ENCODE measurements at regions not wholly inside any gene's neighbourhood (a gene's known extent, or its start where the extent isn't known, plus 50 kb on each side); places are given as distances from the start of the nearest gene placed in this dataset.
A peak's percentile ranks its signal among the peaks of the same experiment; 100 is the strongest.

- peak; percentile 10 for DNase-seq (ENCODE audit: extremely low read depth, low read depth)
- no peak for TF ChIP-seq CTCF (IDR thresholded peaks at IDR 0.05; ENCODE audit: low read depth, low read length, missing control alignments)
- no peak overlapping the region for H3K4me3 ChIP-seq (replicated peaks; ENCODE audit: low read depth, low read length)
These were observed 273.5 kb upstream of the IRX5 start for GRCh38 chr16:54657058-54657708.

DNA sequence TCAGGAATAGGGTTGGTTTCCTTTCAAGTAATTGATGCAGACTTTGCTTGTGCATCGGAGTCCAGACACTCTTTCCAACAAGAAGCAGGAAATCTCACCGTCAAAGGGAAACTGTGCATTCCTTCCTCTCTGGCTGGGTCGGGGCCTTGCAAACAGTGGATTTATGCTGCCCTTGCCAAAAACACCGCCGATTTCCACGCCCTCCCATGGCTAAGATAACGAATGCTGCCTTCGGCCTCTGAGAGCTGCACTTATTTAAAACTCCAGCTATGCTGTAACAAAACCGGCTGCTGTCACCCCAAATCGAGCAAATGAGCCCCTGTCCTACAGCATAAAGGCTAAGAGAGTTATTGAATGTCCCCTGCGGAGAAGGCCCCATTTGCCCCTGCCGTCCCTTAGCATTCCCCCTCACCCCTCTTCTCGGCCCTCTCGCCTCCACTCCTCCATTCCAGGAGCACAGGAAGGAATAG, 275.5 kb upstream of the IRX5 start:
- DNase-seq (ENCODE audit: extremely low read depth, low read depth) = no peak
- TF ChIP-seq CTCF (IDR thresholded peaks at IDR 0.05; ENCODE audit: low read depth, low read length, missing control alignments) = no peak
- H3K4me3 ChIP-seq (replicated peaks; ENCODE audit: low read depth, low read length) = no peak overlapping the region

DNA sequence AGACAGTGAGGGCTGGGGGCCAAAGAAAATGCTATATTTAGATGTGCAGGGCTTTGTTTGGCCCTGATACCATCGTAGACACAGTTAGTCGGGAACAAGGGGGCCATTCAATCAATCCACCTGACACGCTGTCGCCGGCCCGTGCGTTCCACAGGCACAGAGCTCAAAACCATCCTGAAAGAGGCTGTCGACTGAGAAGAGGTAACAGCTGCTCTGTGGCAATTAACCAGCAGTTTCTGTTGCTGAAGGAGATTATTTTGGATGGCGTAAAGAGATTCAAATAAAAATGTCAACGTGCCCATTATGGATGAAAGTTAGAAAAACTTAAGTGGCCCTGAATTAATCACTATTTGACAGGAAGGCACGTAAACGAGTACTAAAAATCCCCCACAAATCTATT, 276.2 kb upstream of the IRX5 start:
- no peak overlapping the region for H3K4me3 ChIP-seq (replicated peaks; ENCODE audit: low read depth, low read length)
- DNase-seq (ENCODE audit: extremely low read depth, low read depth) = no peak
- no peak for TF ChIP-seq CTCF (IDR thresholded peaks at IDR 0.05; ENCODE audit: low read depth, low read length, missing control alignments)

GRCh38 chr16:54652201-54652770, 278.4 kb upstream of the IRX5 start:
- TF ChIP-seq CTCF (IDR thresholded peaks at IDR 0.05; ENCODE audit: low read depth, low read length, missing control alignments) = no peak
- DNase-seq (ENCODE audit: extremely low read depth, low read depth) = no peak
- no peak overlapping the region for H3K4me3 ChIP-seq (replicated peaks; ENCODE audit: low read depth, low read length)

DNA sequence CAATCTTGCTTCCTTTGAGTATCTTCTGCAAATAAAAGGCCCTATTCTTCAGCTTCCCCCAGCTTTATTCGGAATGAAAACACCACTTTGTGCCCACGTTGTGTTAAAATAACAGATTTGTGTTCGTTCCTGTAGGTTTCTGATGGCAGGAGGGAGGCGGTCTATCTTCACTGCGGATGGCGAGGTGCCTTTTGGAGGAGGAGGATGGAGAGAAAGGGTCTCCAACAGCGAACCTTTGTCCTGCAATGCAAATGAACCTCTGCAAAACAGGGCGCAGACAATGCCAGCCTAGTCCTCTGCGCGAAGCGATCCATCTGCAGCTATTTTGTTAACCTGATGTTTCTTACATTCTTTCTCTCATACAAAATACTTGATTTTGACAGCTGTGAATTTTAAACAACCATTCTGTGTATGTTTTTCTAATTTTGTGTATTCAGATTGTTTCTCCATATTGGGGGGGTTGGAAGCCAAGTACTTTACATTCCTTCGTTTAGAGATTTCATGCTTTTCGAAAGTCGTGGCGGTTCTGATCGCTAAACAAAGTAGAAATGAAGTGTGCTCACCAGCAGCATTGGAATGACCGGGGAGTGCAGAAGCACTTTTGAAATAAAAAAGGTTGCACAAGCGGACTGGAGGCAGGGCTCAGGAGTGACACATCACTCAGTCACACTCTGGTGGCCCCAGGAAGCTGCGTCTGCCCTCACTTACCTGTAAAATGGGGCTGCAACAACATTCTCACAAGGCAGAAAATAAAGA, 279.0 kb upstream of the IRX5 start:
- no peak overlapping the region for H3K4me3 ChIP-seq (replicated peaks; ENCODE audit: low read depth, low read length)
- TF ChIP-seq CTCF (IDR thresholded peaks at IDR 0.05; ENCODE audit: low read depth, low read length, missing control alignments) = no peak
- DNase-seq (ENCODE audit: extremely low read depth, low read depth) = no peak

DNA sequence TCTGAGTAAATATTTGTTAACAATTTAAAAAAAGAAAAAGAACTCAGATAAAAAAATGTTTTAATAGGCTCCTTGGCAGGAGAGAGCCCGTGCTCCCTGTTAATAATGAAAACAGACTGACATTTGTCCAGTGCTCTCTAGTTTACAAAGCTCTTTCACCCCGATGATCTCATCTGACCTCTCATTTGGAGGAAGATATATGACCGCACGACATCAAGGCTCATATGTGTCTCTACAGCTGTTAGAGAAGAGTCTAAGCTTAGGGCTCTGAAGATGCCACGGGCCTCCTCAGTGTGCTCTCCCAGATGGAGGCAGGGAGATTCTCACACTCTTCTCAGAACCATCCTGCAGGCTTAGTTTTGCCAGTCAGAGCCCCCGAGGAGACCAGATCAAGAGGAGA, 280.8 kb upstream of the IRX5 start:
- DNase-seq (ENCODE audit: extremely low read depth, low read depth) = no peak
- H3K4me3 ChIP-seq (replicated peaks; ENCODE audit: low read depth, low read length) = no peak overlapping the region
- TF ChIP-seq CTCF (IDR thresholded peaks at IDR 0.05; ENCODE audit: low read depth, low read length, missing control alignments) = no peak

Data from HFF-Myc (cell line).